A549 (cell line): ENCODE measurements at regions not wholly inside any gene's neighbourhood (a gene's known extent, or its start where the extent isn't known, plus 50 kb on each side); places are given as distances from the start of the nearest gene placed in this dataset.

ENCODE experiments used
- POLR2A ChIP-seq: IDR thresholded peaks from 2 replicates; pipeline ENCODE4 v1.6.1; 2012; ENCODE audit warnings: mild to moderate bottlenecking, low read length
- RNF2 ChIP-seq: fragments of 200-600 bp; sonication (generic); IDR thresholded peaks from 2 replicates; pipeline ENCODE4 v1.6.1; 2016; ENCODE audit warnings: low read depth, mild to moderate bottlenecking, antibody characterized with exemption, moderate library complexity, borderline replicate concordance
- TF ChIP-seq, protein P1 (sequence below): fragments of >200 bp; sonication (Bioruptor Twin); formaldehyde crosslinking; IDR thresholded peaks from 3 replicates; pipeline ENCODE4 v1.5.1; 2016

DNA sequence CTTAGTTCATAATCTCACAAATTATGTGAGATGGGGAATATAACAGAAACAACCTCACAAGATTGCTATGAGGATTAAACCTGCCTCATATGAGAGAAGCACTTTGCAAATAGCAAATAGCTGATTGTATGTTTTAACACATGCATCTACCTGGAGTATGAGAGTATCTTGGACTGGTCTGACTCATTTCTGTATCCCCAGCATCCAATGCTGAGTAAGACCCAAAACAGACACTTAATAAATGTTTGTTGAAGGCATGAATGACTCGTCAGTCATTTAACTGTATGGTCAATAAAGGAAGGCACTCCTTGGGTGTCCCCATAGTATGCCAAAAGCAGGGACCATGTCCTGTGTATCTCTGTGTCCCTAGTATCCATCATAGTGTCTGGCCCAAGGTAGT is 350.9 kb upstream of the F9 start:
- TF ChIP-seq, protein P1, sequence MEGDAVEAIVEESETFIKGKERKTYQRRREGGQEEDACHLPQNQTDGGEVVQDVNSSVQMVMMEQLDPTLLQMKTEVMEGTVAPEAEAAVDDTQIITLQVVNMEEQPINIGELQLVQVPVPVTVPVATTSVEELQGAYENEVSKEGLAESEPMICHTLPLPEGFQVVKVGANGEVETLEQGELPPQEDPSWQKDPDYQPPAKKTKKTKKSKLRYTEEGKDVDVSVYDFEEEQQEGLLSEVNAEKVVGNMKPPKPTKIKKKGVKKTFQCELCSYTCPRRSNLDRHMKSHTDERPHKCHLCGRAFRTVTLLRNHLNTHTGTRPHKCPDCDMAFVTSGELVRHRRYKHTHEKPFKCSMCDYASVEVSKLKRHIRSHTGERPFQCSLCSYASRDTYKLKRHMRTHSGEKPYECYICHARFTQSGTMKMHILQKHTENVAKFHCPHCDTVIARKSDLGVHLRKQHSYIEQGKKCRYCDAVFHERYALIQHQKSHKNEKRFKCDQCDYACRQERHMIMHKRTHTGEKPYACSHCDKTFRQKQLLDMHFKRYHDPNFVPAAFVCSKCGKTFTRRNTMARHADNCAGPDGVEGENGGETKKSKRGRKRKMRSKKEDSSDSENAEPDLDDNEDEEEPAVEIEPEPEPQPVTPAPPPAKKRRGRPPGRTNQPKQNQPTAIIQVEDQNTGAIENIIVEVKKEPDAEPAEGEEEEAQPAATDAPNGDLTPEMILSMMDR: no peak
- no peak for TF ChIP-seq POLR2A
- TF ChIP-seq RNF2: no peak
